Right kidney (tissue), 1 donor: ENCODE measurements at regions not wholly inside any gene's neighbourhood (a gene's known extent, or its start where the extent isn't known, plus 50 kb on each side); places are given as distances from the start of the nearest gene placed in this dataset.
"Not testable (repeated sequence)": the region's sequence is repeated elsewhere in the genome, so short reads cannot be mapped to it uniquely, and the experiment has no call there.

Source experiments
- DNase-seq: peaks from one replicate; pipeline ENCODE4 v3.0.0-alpha.2; 2016

DNA sequence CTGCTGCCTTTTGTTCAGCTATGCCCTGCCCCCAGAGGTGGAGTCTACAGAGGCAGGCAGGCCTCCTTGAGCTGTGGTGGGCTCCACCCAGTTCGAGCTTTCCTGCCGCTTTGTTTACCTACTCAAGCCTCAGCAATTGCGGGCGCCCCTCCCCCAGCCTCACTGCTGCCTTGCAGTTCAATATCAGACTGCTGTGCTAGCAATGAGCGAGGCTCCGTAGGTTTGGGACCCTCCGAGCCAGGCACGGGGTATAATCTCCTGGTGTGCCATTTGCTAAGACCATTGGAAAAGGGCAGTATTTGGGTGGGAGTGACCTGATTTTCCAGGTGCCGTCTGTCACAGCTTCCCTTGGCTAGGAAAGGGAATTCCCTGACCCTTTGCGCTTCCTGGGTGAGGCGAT, 51.9 kb downstream of the DIPK2A start:
- DNase-seq, result not testable (repeated sequence)

DNA sequence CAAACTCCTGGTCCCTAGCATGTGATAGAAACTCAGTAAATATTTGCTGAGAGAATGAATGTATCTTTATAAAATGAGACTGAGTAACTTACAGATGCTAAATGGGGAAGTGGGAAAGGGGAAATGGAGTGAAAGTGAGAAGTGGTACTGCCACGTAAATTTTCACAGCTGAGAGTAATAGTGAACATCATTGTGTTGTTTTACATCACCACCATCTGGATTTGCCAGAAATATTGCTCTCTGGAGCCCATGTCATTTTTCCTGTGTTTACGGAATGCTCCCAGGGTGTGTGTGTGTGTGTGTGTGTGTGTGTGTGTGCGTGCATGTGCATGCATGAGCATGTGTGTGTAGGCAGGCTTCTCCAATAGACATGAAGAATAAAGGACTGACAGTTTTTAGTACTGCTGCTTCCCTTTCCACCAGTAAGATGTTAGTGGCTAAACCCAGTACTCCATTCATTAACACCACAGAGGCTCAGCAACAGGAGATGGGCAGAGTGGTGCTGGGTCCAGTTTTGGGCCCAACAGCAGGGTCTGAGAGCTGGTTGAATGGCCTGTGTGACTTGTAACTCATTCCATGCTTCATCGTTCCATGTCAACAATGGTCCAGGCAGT, 57.3 kb downstream of the DIPK2A start:
- no peak for DNase-seq

DNA sequence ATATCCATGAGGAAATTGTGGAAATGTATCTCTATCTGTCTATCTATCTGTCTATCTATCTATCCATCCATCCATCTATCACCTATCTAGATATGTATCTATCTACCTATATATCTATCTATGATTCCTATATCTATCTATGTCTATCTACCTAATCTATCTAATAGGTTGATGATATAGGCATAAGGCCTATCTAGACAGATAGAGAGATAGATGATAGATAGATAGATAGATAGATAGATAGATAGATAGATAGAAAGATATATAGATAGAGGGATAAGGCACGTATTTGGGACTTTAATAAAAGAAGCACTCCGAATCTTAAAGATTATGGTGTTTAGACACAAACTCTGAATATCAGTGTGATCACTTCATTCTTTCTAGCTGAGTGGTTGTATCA, 58.1 kb downstream of the DIPK2A start:
- DNase-seq, result no peak

DNA sequence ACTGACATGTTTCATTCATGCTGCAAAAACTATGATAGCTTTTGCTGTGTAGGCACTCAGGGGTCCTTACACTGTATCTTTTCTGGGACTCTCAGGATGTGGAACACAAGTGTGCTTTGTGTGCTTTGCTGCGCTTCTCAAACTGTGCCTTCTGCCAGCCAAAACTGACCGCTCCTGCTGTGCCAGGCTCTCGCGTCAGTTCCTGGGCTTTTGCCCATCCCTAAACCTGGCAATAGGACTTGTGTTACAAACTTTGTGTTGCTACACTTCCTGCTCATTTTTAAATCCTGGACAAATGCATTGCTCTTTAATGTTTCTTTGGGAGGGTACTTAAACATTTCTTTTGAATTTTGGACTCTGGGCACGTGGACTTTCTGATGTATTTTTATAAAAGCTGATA, 60.3 kb downstream of the DIPK2A start:
- no peak for DNase-seq

DNA sequence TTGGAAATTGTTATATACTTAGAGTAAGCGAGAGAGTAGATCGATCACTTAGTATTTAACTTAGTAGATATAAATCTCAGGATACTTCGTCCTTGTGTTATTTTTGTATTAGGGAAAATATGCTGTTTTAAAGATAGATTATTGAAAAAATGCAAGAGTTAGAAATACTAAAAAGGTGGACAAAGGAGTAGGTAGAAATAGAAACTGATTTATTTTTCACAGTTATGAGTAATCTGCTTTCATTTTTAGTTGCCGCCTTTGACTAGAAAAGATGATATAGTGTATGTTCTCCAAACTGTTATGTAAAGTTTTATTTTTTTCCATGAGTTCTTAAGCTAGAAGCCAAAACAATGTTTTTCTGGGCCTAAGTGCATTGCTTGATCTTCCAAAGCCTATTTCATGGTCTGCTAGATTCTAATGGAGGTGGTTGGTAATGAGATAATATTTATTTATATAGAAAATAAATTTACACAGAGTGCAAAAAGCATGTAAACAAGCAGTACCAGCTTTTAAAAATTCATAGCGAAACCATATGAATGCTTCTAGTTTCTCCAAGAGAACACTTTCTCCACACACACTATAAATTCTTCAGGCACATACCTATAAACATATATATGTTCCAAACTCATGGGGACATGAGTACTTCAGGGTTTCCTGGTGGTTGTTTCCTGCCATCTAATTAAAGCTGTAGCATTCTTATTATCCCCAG, 61.1 kb downstream of the DIPK2A start:
- DNase-seq, result no peak

DNA sequence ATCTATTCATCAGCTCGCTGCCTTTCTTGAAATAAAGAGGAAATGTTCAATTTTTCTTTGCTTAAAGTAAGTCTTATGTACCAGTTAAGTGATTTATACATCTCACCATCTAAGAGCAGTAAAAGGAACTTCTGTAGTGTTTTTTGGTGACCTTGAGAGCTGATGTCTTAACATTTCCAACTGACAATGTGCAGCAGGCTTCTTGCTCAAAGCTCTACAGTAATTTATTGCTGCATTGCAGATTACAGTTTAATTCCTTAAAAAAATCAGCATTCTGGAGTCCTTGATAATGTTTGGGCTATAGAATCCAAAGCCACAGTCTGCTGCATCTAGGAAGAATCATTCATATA, 61.6 kb downstream of the DIPK2A start:
- DNase-seq, result no peak

DNA sequence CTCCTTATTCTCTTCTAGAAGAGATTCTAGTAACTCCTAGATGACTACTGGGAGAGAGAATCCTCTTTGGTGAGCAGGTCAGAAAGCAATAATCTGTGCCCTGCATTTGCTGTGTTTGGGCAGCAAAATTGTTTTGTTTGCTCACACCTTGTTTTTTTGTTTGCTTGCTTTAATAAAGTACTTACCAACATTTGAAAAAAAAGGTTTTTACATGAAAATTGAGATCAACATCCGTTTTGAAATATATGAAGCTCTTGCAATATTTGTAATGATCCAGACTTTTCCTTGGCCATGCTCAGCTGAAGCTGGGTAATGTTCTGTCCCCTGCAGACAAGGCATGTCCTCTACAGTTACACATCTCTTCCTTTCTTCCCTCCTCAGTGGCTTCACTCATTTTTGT, 62.2 kb downstream of the DIPK2A start:
- no peak for DNase-seq

DNA sequence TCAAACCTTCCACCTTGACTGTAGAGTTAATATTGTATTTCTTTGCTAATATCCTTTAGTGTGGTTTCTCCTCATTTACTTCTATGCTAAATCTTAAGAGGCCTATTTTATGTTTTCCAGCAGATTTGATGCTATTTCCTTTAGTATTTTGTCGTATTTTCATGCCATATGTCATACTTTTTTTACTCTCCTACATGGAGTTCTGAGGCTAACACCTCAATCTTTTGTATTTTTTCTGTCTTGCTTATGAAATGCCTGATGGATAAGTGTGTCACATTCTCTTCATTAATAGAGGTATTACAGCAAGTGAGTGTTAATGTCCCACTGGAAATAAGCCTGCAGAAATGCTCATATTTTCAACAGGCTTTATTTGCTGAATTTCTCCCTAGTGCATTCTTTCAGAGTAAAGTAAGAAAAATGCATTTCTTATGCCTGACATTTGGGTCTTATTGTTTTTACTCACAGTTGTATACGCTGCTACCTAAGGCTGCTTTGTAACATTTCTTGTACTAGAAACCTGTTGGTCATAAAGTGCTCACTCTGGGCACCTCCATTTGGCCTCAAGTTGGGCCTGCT, 63.2 kb downstream of the DIPK2A start:
- no peak for DNase-seq

DNA sequence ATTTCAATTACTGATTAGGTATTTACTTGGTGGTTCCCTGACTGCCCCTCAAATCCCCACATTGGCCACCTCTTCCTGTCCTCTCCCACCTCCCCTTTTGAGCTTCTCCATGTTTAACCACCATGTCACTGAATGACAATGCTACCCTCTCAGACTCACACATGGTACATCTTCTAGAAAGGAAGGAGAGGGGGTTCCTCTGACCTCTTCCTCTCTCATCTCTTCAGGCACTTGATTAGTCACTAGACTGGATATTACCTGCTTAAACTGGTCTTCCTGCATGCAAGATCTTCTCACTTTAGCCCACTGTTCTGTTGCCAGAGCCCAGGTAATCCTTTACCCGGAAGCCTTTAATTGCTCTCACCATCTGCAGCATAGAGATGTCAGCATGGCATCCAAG, 64.9 kb downstream of the DIPK2A start:
- DNase-seq, result no peak

DNA sequence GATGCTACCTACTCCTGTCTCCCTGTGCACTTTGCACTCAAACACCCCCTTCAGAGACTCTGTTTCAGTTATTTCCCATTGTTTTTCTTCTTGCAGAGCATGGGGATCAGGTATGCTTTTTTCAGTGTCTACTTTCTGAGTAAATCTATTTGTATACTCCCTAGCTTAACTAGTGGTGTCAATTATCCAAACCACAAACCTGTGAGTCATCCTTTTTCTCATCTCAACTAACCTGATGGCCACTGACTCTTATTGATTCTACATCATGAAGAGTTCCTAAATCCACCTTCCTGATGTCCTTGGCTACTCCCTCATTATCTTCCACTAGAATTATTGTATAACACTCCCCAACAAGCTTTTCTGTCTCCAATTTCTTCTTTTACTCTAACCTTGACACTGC, 68.0 kb downstream of the DIPK2A start:
- no peak for DNase-seq

DNA sequence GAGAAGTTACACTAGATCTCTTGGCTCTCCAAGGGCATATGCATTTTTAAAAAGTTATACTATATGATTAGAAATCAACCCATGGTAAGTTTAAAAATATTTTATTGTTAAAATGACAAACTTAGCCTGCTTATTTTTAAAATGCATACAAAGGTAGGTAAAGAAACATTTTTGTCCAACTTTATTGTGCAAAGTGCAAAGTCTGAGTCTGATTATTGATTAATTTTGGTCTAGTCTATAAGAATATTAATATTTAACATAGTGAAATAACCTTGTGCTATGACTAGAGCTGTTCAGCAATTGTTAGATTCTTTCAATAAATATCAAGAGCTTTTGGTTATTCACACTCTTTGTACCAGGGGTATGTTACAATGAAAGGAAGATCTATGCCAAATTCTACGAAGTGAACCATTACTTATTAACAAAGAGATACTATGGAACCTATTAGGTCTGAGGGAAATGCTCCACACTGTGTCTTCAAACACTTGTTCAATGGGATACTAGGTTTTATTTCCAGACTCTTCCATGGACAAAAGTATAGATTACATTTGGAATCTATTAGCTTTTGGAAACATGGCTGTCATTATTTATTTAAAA, 70.4 kb downstream of the DIPK2A start:
- DNase-seq, result no peak

DNA sequence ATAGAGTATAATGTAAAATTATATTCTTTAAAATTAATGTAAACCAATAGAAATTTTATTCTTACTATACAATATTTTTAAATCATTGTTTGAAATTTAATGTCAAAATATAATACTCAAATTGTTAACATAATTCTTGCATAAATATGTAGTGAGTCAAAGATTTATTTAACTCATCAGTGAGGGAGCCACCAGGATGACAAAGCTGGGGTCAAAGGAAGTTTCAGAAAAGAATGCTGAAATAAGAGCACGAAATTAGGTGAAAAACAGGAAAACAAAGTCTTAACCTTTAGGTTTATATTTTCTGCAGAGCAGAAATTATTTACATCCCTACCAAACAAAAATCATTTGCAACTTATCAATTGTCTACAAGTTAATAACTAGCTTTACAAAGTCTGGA, 74.1 kb downstream of the DIPK2A start:
- DNase-seq, result no peak

DNA sequence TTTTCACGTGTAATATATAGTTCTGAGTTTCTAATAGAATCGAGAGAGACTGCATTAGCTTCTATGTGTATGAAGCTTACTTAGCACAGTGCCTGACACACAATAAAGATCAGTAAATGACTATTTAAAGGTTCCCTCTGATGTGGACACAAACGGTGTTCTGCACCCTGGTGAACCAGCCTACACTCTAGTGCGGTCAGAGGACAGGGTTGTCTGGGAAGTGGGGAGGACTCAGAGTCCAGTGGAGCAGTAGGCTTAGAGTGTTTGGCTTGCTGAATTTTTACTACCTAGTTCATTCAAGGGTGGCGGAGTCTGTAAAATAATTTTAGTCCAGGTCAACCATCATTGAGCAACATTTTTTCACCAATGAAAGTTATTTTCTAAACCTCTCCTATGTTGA, 77.8 kb downstream of the DIPK2A start:
- no peak for DNase-seq

DNA sequence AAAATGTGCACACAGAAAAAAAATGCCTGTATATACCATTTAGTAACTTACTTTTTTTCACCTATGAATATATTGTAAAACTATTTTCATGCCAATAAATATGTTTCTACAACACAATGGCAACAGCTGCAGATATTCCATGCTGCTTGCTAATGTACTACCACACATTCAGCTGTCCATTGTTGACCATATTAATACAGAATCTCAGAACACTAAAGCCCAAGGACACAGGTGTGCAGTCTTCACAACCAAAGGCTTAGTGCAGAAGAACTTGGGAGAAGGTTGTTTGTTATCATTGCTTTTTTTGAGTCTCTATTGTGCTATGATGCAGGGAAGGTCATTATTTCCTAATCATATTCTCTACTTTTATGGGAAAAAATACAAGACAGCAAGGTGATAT, 79.6 kb downstream of the DIPK2A start:
- DNase-seq, result no peak

DNA sequence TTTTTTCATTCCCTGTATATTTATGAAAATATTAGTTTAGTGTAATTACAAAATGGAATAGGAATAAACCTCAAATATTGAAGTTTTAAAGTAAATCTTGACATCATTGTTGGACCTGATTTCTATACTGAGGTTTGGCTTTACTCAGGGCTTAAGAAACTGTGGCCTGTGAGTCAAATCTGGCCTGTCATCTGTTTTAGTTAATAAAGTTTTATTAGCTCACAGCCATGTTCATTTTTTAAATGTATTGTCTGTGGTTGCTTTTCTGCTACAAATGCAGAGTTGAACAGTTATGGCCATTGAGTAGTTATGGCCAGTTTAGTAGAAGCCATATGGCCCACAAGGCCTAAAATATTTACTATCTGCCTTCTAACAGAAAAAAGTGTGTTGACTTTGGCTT, 80.7 kb downstream of the DIPK2A start:
- no peak for DNase-seq

DNA sequence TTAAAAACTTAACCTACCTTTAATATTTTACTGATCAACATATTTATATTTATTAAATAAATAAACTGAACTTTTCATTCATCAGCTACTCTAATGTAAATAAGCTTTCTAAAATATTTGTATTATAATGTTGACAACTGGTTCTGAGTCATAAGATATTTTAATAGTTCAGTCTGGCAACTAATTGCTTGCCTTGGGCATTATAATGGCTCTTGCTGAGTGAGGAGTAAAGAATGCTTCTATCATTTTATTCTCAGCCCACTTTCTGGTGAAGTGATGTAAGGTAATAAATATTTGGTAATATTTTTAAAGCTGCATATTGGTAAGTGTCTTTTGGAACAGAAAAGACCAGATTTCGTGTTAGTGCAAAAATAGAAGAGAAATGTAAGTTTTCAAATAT, 81.5 kb downstream of the DIPK2A start:
- DNase-seq, result no peak

DNA sequence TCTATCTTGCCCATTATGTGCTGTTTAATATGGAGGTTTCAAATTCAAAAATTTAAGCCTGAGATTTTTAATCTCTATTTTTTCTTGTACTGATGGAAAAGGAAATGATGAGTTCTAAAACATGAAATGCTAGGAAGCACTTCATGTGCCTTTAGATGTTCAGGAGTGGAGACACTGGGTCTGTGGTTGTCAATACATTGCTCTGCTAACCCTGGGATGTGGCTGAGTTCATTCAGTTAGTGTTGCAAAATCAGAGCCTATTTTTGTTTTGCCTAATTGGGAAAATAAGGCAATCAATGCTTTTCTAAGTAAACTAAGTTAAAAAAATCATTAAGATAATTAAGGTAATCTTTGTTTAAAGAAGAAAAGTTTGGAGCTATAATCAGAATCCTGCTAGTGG, 83.1 kb downstream of the DIPK2A start:
- no peak for DNase-seq

DNA sequence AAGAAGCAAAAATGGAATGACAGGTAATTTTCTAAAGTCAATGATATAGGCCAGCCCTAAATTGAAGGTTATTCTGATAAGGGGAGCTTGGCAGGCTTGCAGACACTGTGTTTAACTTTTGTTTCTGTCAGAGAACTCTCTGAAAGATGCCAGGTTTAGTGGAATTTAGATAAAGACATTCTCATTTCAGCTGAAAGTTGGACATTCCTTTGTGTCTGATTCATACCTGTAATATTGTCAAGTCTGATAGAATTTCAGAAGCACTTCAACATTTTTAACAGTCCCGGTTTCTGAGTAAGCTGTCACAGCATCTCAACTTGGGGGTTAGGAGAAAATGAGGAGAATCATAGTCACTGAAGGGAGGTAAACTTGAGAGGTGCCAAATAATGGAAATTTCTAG, 84.0 kb downstream of the DIPK2A start:
- no peak for DNase-seq

DNA sequence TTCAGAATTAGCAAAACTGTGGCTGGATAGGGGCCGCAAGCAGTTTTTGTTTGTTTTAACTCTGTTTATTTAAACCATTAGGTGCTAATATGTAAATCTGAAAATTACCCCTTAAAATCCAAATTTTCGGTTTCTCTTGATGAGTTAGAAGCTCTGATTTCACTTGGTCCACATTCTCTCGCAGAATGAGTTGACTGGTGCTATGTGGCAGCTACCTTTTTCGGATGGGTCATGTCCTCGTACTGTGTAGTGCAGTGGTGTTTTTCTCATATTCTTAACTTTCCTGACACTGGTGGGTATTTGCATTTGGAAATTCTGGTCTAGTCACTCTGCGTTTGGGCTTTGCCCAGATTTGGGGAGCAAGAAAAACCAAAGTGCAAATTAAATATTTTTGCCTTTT, 87.1 kb downstream of the DIPK2A start:
- DNase-seq, result no peak

DNA sequence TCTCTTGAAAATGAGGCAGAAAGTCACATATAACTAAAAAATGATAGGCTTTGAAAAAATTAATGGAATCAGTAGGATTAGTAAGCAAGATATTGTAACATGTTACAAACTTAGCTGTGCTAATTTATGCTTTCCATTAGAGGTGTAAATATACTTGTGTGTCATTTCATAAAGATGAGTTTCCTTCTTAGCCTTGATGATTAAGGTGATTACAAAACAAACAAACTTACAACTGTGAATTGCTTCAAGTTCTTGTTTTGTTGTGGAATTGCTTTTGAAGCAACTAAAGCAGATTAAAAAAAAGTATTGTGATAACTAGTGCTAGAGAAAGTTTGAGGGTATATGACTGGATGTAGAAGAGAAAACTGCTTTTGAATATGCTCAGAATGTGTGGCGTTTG, 87.9 kb downstream of the DIPK2A start:
- no peak for DNase-seq

DNA sequence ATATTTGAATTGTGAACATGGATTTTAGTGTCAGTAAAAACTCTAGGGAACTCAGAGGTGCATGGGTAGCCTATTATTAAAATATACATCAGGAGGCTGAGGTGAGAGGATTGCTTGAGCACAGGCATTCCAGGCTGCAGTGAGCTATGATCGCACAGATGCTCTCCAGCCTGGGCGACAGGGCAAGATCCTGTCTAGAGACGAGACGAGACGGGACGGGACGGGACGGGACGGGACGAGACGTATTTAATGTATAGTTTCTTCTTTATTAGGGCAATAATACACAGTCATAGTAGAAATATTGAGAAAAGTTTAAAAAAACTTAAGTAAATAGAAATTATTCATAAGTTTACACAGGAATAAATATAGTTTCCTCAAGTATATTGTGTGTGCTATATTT, 89.3 kb downstream of the DIPK2A start:
- DNase-seq, result no peak

DNA sequence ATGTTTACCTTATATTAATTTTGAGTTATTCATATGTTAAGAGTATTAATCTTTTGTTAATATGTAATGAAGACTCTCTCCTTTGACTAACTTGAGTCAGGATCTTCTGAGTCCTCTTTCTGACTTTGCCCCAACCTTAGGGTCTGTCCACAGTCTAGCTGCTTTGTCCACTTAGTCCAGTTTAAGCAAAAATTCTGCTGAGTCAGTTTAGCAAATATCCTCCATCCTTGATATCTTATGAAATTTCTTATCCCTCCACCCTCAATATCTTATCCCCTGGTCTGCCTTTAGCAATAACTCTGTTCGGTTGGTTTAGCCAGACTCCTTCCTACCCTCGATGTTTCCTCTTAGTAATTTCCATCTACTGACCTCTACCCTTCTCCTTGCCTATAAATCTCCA, 91.7 kb downstream of the DIPK2A start:
- DNase-seq, result no peak

DNA sequence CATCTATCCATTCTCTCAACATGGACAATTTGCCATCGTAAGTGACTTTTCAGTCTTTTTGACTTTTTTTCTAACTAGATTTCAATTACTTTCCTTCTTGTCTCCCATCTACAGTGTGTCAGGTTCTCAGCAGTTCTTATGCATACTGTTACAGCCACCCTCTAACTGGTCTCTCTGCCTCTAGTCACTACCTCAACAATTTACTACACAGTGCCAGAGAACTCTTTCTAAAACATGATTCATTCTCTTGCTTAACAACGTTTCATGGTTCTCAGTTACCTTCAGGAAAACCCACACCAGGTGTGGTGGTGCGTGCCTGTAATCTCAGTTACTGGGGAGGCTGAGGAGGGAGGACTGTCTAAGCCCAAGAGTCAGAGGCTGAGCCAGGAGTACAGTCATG, 95.4 kb downstream of the DIPK2A start:
- no peak for DNase-seq

DNA sequence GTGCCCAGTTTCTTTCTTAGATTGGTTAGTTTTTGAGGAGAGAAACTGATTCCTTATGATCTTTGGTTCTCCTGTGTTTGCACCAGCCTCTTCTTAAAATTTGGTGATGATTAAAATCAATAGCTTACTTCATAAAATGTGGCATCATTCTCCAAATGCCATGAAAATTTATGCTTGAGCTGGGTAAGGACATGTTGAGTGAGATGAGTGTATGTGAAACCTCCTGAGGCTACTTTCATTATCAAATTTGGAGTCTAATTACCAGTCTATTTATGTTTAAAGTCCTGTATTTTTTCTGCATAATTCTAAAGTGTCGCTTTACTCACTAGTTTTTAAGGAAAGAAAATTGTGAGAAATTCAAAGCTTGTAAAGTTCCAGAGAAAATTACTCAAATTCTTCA, 102.1 kb downstream of the DIPK2A start:
- no peak for DNase-seq
